ENCODE measurements at regions not wholly inside any gene's neighbourhood (a gene's known extent, or its start where the extent isn't known, plus 50 kb on each side); places are given as distances from the start of the nearest gene placed in this dataset.

DNA sequence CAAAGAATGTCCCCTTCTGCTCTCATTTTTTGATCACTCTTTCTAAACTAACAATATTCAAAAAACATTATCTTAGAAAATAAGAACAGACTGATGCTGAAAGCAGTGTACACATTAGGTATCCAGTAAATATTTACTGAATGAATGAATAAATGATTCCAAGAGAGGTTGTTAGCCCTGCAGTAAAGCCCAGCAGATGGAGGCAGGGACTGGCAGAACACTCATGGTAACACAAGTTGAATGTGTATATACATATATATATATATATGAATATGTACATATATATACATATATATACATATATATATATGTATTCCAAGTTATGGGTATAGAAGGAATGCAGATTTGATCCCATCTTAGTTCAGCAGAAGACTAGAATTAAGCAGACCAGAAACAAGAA is 546.3 kb downstream of the RAB38 start:
- DNase-seq (ENCODE audit: low read depth), result no peak
- TF ChIP-seq, protein P1, sequence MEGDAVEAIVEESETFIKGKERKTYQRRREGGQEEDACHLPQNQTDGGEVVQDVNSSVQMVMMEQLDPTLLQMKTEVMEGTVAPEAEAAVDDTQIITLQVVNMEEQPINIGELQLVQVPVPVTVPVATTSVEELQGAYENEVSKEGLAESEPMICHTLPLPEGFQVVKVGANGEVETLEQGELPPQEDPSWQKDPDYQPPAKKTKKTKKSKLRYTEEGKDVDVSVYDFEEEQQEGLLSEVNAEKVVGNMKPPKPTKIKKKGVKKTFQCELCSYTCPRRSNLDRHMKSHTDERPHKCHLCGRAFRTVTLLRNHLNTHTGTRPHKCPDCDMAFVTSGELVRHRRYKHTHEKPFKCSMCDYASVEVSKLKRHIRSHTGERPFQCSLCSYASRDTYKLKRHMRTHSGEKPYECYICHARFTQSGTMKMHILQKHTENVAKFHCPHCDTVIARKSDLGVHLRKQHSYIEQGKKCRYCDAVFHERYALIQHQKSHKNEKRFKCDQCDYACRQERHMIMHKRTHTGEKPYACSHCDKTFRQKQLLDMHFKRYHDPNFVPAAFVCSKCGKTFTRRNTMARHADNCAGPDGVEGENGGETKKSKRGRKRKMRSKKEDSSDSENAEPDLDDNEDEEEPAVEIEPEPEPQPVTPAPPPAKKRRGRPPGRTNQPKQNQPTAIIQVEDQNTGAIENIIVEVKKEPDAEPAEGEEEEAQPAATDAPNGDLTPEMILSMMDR (IDR thresholded peaks at IDR 0.05; ENCODE audit: insufficient read depth, low read depth, low read length, missing control alignments), result no peak
- no peak overlapping the region for H3K4me3 ChIP-seq (ENCODE audit: low read length)

DNA sequence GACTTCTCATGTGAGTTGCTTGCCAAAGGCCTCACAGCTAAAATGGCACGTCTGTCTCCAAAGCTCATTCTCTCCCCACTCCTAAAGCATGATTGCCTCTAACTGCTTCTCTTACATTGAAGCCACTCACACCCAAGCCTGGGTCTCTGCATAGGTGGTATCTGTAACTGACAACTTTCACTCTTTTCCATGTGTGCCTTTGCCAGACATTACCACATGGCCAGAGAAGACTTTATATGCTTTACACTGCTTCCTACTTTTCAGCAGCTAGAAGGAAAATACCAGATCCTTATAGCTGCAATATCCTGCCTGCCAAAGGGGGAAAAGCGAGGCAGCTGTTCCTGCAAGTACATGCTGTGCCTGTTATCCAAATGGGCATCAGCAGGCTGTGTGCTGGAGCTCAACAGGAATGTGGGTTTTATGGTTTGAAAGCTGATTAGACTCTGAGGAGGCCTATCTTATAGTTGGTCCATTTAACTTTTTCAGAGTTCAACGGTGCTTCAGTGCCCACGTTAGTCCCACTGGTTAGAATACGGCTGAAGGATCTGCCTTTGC is 547.1 kb downstream of the RAB38 start:
- TF ChIP-seq, protein P1 (IDR thresholded peaks at IDR 0.05; ENCODE audit: insufficient read depth, low read depth, low read length, missing control alignments), result no peak
- no peak for DNase-seq (ENCODE audit: low read depth)

DNA sequence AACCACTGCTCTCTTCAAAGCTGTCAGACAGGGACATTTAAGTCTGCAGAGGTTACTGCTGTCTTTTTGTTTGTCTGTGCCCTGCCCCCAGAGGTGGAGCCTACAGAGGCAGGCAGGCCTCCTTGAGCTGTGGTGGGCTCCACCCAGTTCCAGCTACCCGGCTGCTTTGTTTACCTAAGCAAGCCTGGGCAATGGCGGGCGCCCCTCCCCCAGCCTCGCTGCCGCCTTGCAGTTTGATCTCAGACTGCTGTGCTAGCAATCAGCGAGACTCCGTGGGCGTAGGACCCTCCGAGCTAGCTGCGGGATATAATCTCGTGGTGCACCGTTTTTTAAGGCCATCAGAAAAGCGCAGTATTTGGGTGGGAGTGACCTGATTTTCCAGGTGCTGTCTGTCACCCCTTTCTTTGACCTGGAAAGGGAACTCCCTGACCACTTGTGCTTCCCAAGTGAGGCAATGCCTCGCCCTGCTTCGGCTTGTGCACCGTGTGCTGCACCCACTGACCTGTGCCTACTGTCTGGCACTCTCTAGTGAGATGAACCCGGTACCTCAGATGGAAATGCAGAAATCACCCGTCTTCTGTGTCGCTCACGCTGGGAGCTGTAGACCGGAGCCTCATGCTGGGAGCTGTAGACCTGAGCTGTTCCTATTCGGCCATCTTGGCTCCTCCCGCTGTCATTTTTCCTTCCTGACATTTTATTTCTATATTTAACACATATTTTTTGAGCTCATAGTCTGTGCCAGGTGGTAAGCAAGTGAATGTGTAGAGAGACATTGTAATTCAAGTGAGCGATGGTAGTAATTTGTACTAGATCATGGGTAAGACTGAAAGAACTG is 551.5 kb downstream of the RAB38 start:
- peak overlapping the region; percentile 12 for H3K4me3 ChIP-seq (ENCODE audit: low read length)
- DNase-seq (ENCODE audit: low read depth), result peak; percentile 50

More for the DNA sequence above, 547.1 kb downstream of the RAB38 start:
- no peak overlapping the region for H3K4me3 ChIP-seq (ENCODE audit: low read length)

- TF ChIP-seq, protein P1 (IDR thresholded peaks at IDR 0.05; ENCODE audit: insufficient read depth, low read depth, low read length, missing control alignments), result no peak
- H3K4me3 ChIP-seq (ENCODE audit: low read length), result no peak overlapping the region
- DNase-seq (ENCODE audit: low read depth), result no peak
Measured at GRCh38 chr11:87616511-87616910, 558.7 kb downstream of the RAB38 start.

- TF ChIP-seq, protein P1 (IDR thresholded peaks at IDR 0.05; ENCODE audit: insufficient read depth, low read depth, low read length, missing control alignments), result no peak
- DNase-seq (ENCODE audit: low read depth), result peak; percentile 80
- no peak overlapping the region for H3K4me3 ChIP-seq (ENCODE audit: low read length)
Measured at GRCh38 chr11:87604350-87604749, 566.6 kb downstream of the TMEM135 start.

DNA sequence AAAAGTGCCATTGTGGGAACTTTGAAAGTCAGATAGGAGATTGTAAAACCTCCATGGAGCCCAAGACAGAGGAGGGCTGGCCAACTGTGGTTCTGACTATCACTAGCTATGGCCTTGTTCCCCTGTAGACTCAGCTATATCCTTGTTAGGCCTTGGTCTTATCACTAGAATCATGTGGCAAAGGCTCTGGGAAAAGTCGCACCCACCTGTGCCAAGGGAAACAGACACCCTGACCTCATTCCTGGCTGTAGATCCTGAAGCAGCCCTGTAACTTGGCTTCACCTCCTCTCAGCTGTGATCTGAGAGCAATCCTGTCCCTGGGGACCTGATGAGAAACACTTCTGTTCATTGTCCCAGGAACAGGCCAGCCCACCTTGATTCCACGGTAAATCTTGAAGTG is 566.2 kb downstream of the TMEM135 start:
- H3K4me3 ChIP-seq (ENCODE audit: low read length), result no peak overlapping the region
- DNase-seq (ENCODE audit: low read depth), result no peak
- TF ChIP-seq, protein P1 (IDR thresholded peaks at IDR 0.05; ENCODE audit: insufficient read depth, low read depth, low read length, missing control alignments), result no peak

GRCh38 chr11:87602776-87603175 is 565.0 kb downstream of the TMEM135 start:
- no peak overlapping the region for H3K4me3 ChIP-seq (ENCODE audit: low read length)
- TF ChIP-seq, protein P1 (IDR thresholded peaks at IDR 0.05; ENCODE audit: insufficient read depth, low read depth, low read length, missing control alignments), result no peak
- peak; percentile 57 for DNase-seq (ENCODE audit: low read depth)
